Left lobe of liver (tissue), 2 donors: ENCODE measurements at regions not wholly inside any gene's neighbourhood (a gene's known extent, or its start where the extent isn't known, plus 50 kb on each side); places are given as distances from the start of the nearest gene placed in this dataset.
"Not testable (repeated sequence)": the region's sequence is repeated elsewhere in the genome, so short reads cannot be mapped to it uniquely, and the experiment has no call there.

Experiments used
- ATAC-seq: fragments of 200-7000 bp; cut with Tn5 transposase; one replicate; pipeline ENCODE4 v1.9.1; 2020; ENCODE audit warnings: mild to moderate bottlenecking, moderate library complexity
- DNase-seq: peaks from one replicate; pipeline ENCODE4 v3.0.0-alpha.2; 2020; ENCODE audit warnings: low spot score
- donor health status: DM: no; HTN: no; CAD: no; lungs with moderate emphysema.
- donor health status: DM: no; HTN: yes; CAD: no.

DNA sequence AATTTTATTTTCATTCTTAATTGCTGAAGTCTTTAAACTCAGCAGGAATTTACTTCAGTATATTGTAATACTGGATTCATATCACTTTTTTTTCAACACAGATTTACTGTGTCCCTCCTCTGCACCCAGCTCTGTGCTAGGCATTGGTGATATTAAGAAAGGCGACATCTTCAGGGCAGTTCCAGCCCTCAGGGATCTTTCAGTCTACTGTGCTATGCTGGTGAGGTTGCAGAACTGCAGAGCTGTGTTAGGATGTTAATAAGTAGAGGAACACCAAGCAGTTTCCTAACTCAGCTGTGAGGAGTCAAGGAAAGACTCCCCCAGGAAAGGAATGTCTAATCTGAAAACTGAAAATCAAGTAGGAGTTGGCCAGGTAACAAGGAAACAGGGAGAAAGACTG is 158.2 kb upstream of the NPY start:
- no peak for DNase-seq

DNA sequence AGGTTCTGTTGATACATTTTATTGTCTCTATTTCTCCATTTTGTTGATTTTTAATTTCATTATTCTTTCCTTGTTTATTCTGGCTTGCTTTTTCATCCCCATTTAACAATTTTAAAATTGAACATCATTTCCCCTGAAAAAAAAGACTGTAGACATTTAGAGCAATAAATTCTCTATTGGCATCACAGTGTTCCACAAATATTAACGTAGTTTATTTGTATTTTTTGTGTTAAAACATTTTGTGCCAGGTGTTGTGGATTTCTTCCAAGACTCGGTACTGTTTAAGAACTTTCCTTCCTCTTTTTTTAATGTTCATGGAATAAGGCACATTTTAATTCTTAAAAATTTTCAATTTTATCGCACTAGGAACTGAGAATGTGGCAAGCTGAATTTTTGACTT is 156.1 kb upstream of the NPY start:
- no peak for DNase-seq
- ATAC-seq: no peak

More for the DNA sequence above, 158.2 kb upstream of the NPY start:
- ATAC-seq: no peak

DNA sequence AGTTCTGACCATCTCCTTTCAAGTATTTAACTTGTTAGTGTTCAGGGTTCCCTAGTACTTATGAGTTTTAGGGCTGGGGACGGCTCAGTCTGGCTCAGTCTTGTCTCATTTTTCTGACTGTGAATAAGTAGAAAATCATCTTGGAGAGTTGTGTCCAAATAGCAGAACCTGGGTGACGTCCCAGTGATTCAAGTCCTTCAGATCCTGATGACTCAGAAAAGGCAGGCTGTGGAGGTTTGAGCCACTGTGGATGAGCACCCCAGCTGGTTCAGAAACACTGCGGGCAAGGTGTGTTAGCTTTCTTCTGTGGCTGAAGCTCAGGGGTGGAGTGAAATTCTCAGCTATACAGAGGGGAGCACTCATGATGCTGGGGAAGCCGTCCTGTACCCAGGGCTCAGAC is 154.4 kb upstream of the NPY start:
- no peak for ATAC-seq
- DNase-seq: no peak

DNA sequence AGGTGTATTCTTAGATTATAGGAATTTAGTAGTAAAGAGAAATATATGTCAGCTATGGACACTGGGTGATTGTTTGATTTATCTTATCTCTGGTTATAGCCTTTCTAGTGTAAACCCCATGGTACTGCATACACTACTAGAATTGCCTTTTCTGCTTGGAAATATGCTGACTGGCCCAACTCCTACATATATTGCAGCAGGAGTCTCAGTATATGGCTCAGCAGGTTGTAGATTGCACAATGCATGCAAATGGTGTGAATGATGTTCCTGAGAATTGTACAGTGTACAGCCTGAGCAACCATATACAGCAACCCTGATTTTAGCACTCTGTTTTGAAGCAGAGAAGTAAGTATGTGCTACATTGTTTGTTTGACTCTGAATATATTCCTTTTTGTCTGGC is 153.4 kb upstream of the NPY start:
- DNase-seq: no peak
- no peak for ATAC-seq

DNA sequence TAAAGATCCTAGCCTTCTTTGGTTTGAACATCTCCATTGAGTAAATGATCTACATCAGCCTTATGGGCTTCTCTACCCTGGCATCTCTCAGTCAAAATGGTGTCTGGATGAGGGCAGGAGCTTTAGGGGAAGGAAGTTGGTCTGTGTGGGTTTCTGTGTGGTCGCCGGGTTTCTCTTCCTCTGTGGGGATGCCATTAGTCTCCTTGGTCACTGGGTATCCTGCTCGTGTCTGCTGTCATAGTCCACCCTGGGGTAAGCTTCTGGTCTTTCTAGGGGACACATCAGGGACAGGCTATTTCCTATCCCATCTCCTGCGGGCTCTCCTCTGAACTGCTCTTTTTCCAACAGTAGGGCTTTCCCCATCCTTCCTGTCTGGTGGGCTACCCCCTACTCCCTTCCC is 150.3 kb upstream of the NPY start:
- no peak for ATAC-seq

DNA sequence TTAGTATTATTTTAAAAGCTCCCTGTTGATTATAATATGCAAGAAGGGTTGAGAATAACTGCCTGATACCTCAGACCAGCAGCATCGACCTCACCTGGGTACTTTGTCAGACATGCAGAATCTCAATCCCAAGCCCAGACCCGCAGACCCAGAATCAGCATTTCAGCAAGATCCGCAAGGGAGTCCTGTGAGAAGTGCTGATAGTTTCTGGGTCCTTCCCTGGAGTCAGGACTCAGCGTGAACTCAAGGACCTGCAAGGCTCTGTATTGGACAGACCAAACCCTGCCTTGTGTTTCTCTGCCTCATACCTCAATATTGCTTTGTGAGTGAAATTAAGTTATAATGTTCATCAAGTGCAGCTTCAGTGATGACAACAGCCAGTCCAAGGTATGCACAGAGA is 149.5 kb upstream of the NPY start:
- ATAC-seq (no peak), DNase-seq (no peak)

More for the DNA sequence above, 150.3 kb upstream of the NPY start:
- DNase-seq: no peak

DNA sequence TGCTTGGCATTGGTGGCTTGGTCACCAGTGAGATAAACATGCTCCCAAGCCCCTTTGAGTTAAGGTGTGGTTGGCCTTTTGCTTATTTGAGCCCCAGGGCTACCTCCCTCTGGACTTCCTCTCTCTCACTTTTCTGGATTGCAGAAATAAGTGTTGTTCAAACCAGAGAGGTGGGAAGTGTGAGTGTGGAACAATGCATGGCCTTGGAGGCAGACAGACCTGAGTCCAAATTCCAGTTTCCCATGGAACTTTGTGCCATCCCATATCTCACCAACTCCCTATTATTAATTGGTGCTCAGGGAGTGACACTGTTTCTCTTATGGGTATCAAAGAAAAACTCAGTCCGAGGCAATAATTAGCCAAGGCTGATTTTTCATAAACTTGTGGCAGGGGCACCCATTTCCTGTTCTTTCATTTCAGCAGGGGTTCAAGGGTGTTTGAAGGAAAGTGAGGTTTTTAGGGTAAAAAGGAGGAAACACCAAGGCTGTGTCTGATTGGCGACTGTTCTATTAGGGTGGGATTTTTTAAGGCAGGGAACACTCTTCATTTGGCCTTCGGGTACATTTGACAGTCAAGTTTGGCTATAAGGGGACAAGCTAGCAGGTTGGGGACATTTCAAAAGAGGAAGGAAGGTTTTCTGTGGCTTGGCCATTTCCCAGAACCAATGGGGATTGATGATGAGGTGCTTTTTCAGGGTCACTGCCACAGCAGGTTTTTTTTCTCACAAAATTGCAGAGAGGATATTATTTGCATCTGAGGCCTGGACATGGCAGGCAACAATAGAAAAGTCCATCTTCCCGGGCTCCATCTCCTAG is 148.8 kb upstream of the NPY start:
- no peak for DNase-seq
- no peak for ATAC-seq

DNA sequence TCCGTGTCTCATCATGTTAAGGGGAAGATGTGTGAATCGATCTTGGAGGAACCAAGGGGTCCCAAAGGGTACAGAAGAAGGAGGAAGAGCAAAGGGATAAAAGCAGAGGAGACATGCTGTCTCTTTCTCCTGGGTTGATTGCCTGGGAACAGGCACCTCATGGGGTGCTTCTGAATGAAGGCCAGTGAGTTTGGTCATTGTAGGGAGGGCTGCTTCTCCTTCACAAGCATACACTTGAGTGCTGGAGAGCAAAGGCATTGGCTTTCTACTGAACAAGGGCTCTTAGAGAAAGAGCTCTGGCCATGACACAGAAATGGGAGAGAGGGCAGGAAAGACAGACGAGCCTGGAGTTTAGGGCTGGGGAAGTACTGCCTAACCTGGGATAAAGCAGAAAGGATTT is 146.7 kb upstream of the NPY start:
- ATAC-seq (no peak), DNase-seq (no peak)

DNA sequence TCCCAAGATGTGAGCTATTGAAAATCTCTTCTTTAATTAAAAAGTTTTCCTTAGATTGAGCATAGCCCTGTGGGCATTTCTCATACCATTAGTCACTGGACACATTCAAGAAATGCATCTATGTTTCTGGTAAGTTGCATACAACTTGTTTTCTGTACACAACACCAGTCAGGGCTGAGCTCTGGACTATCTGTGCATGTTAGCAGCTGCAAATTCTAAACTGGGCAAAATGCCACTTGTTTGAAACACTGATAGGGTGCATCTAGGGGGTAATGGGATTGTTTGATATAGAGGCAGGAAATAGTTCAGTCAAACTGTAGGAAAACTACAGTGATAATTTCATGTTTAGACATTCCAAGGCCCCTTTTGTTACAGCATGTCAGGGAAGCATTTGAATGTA is 145.6 kb upstream of the NPY start:
- no peak for ATAC-seq

DNA sequence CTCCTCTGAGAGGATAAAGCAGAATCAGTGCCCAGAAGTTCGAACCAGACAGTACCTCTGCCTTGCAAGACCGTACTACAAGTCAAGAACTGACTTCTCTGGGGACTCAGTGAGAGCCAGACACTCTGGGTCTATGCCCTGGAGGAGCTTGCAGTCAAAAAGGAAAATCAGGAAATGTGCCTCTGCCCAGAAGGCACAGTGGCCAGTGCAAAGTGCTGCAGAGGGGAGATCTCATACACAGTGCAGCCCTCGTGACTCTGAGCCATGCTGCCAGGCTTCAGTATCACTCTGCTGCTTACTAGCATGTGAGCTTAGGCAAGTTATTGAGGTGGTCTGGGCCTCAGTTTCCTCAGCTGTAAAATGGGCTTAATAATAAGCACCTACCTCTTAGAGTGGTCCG is 144.0 kb upstream of the NPY start:
- ATAC-seq (no peak), DNase-seq (no peak)

More for the DNA sequence above, 145.6 kb upstream of the NPY start:
- DNase-seq: no peak

DNA sequence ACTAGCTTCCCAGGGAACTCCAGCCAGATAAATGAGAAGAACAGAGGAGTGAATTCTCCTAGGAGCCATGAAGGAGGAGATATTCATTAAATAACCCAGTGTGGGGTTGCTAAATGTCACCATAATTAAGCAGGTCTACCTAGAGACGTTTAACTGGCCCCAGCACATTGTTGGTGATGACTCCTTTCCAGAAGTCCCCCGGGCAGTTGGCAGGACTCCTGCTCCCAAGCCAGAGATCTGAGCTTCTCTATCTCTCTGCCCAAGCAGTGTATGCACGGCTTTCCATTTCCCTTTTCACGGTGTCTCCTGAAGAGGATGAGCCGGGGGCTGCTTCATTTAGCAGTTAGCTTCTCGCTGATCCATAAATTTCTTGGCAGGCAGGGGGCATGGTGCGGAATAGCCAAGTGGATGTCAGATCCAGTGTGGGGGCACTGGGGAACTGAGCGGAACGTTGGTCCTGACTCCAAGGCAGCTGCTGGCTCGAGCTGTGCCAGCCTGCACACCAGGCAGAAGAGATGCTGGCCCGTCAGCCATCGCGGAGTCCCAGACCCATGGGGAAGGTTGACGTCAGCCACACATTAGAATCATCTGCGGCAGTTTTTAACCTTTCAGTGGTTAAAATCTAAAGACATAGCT is 142.0 kb upstream of the NPY start:
- no peak for ATAC-seq
- no peak for DNase-seq

DNA sequence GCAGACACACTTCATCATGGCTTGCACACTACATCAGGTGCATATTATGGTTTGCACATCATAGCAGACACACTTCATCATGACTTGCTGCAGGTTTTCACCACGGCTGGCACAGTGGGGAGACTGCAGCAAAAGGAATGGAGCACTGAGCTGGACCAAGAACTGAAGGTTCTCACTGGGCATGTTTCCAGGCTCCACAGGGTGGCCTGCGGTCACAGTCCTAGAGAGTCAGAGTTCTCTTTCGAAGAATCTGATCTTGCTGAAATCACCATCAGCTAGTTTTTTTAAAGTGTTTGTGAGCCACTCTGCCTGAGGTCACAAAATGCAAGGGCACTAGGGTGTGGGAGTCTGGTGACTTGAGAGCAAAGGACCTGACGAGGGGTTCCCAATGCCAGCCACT is 140.4 kb upstream of the NPY start:
- DNase-seq (no peak), ATAC-seq (no peak)

DNA sequence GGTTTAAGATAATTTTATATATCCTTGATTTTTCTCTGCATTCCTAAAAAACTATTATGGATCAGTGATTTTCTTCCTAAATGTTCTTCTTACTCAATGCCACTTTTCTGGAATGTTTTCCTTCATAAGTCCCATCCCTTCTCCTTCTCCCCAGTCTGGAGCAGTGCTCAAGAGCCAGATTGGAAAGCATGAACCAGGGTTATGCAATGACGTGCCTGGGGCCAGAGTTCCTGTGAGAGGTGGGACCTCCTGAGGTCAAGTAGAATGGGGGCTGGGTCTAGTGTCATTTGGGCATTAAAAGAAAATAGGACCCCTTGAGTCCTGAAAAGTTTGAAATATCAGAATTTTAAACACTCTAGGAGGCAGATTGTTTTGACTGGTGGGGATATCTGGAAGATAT is 132.0 kb upstream of the NPY start:
- DNase-seq (no peak), ATAC-seq (no peak)

DNA sequence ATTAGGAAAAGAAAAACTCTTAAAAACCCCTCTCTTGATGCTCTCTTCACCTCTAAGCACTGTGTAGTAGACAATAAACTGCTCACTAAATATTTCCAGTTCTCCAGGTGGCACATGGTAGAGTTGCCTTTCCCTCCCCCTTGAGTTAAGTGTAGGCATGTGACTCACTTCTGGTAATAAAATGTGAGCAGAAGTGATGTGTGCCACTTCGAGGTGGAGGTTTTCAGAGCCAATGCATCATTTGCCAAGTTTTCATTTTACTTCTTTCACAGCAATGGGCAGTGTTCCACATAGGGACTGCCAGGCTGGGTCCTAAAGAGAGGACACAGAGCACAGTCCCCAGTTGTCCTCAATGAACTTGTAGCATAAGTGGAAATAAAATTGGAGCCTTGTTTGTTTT is 131.6 kb upstream of the NPY start:
- ATAC-seq: no peak

DNA sequence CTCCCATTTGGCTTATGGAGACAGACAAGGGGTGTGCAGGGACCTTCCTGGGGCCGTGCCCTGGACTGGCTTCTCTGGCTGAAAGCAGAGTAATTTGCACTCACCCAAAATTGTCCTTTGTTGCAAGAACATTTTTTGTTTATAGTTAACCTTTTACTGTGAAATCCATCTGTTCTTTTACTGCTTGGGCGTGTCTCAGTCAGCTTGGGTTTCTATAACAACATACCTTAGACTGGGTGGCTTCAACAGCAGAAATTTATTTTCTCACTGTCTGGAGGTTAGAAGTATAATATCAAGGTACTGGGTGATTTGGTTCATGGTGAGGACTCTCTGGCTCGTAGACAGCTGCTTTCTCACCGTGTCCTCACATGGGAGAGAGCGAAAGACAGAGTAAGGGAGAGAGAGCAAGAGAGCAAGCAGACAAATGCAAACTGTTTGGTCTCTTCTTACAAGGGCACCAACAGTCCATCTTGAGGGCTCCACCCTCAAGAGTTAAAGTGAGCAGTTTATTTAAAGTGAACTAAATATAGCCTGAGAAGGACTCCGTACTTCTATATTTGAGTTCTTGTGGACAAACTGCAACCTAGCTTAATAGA is 131.0 kb upstream of the NPY start:
- no peak for DNase-seq
- ATAC-seq: no peak

More for the DNA sequence above, 131.6 kb upstream of the NPY start:
- DNase-seq: no peak

DNA sequence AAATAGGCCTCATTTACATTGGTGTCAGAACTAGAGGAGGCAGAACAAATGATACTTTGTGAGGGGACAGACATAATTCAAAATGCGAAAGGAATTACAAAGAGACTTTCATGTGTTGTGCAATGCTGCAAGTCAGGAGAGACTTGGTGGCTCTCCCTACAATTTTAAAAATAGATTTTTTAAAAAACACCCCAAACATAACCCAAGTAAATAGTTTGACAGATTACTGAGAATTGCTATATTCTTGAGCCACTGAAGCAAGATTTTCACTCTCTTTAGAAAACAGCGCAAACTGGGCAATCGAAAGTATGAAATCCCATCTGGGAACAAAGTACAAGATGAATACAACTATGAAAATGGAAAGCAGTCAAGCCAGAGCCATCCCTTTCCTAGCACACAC is 126.3 kb upstream of the NPY start:
- no peak for DNase-seq

DNA sequence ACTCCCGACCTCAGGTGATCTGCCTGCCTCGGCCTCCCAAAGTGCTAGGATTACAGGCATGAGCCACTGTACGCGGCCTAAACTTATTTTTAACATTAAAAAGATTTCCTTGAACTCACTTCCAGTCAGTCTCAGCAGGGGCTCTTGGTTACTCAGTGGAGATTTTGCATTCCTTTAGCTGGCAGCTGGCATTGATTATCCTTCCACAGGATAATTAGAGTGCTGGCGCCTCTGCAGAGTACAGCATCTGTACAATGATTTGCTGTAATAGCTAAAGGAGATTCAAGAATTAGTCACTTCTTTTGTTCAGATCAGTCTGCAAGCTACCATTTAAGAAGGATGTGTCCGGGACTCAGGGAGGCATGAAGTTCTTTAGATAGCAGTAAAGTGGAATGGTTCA is 125.0 kb upstream of the NPY start:
- ATAC-seq (no peak), DNase-seq (no peak)

More for the DNA sequence above, 126.3 kb upstream of the NPY start:
- ATAC-seq: no peak

DNA sequence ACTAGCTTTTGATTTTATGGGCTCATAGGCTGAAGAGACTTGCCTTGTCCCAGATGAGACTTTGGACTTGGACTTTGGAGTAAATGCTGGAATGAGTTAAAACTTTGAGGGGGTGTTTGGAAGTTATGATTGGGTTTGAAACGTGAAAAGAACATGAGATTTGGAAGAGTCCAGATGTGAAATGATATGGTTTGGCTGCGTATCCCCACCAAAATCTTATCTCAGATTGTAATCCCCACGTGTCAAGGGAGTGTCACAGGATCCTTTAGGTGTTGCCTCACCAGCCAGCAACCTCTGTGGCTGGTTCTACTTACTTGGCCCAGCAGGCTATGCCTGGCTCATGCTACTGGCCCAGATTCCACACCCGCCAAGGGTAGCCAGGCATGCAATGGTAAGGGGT is 119.6 kb upstream of the NPY start:
- ATAC-seq (no peak), DNase-seq (no peak)

DNA sequence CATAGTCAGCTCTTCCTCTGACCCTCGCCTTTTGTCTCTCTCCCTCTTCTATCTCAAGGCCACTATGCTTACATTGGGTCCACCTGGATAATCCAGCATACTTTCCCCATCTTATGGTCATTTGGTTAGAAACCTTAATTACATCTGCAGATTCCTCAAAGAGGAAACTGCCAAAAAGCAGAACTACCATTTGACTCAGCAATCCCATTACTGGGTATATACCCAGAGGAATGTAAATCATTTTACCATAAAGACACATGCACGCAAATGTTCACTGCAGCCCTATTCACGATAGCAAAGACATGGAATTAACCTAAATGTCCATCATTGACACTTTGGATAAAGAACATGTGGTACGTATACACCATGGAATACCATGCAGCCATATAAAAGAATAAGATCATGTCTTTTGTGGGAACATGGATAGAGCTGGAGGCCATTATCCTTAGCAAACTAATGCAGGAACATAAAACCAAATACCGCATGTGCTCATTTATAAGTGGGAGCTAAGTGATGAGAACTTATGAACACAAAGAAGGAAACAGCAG is 114.8 kb upstream of the NPY start:
- DNase-seq (no peak), ATAC-seq (no peak)

DNA sequence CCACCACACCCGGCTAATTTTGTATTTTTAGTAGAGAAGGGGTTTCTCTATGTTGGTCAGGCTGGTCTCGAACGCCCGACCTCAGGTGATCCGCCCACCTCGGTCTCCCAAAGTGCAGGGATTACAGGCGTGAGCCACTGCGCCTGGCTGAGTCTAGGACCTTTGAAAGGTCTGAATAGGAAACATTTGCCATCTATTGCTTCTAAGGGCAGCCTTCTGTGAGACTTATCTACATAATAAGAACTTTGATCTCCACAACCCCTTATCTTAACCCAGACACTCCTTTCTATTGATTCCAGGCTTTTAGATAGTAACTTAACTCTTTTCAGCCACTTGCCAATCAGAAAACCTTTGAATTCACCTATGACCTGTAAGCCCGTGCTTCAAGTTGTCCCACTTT is 112.0 kb upstream of the NPY start:
- not testable (repeated sequence) for ATAC-seq, DNase-seq

DNA sequence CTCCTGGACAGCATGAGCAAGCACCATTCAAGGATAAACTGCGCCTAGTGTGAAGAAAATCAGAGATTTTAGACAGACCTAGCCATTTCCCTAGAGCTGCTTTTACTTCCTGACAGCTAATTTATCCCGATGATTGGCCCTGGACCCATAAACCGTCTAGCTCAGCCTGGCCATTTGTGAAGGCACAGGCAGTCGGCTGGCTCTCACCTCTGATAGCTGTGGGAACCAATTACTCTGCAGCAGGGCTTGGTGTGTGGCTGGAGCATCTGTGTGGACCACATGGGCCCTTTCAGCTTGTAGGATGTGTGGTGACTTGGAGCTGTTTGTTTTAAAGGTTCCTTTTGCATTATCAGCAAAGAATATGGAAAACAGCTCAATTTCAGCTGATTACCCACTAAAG is 111.1 kb upstream of the NPY start:
- DNase-seq (no peak), ATAC-seq (no peak)

DNA sequence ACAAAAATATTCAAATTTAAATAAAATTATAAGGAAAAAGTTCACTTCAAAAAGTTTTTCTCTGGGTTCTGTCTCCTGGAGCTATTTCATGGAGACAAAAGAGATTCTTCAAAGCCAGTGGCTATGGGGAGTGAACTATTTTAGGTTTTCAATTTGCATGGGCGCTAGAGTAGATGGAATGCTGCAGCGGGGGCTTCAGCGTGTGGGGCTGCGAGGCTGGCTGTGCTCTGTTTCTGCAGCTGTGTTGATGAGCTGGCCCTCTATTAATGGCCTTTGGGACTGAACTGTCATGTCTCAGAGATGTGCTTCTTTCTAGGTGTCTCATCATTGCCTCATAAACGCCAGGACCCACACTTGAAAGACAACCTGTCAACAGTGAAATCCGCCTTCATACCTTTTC is 108.4 kb upstream of the NPY start:
- no peak for DNase-seq
- no peak for ATAC-seq
